Keratinocyte (primary cell): ENCODE measurements at regions not wholly inside any gene's neighbourhood (a gene's known extent, or its start where the extent isn't known, plus 50 kb on each side); places are given as distances from the start of the nearest gene placed in this dataset.
"Not testable (repeated sequence)": the region's sequence is repeated elsewhere in the genome, so short reads cannot be mapped to it uniquely, and the experiment has no call there.

Experiments
- DNase-seq: peaks from one replicate; pipeline ENCODE4 v3.0.0-alpha.2; 2011; ENCODE audit warnings: low read depth, missing footprints, low spot score
- FAIRE-seq: peaks from 2 replicates; lab custom pipeline; 2011; peaks lifted over from hg19 to GRCh38; lab: Jason Lieb, UNC
- H2AFZ ChIP-seq: 2 replicates; pipeline ENCODE4 v1.6.0; 2012; ENCODE audit warnings: low read length, control low read depth, inconsistent platforms; ENCODE audit not compliant: control insufficient read depth
- H3K27ac ChIP-seq: 2 replicates; pipeline ENCODE4 v1.5.1; 2011; ENCODE audit warnings: low read length; ENCODE audit not compliant: control insufficient read depth, insufficient read depth
- H3K27me3 ChIP-seq: 3 replicates; pipeline ENCODE4 v1.6.0; 2011; ENCODE audit warnings: low read length; ENCODE audit not compliant: control insufficient read depth, insufficient read depth; ENCODE audit errors: extremely low read depth
- H3K36me3 ChIP-seq, 2 experiments: 2 replicates in 1 of 2; 3 replicates in 1 of 2; pipeline ENCODE4 v1.5.1; 2011; ENCODE audit warnings: low read length in 2 of 2, mild to moderate bottlenecking in 1 of 2; ENCODE audit not compliant: control insufficient read depth in 2 of 2, insufficient read depth in 2 of 2; ENCODE audit errors: extremely low read depth in 1 of 2
- H3K4me1 ChIP-seq: 3 replicates; pipeline ENCODE4 v1.5.1; 2011; ENCODE audit warnings: low read length; ENCODE audit not compliant: control insufficient read depth, insufficient read depth; ENCODE audit errors: extremely low read depth
- H3K4me2 ChIP-seq: 3 replicates; pipeline ENCODE4 v1.6.0; 2011; ENCODE audit warnings: low read depth, low read length; ENCODE audit not compliant: control insufficient read depth, insufficient read depth; ENCODE audit errors: extremely low read depth
- H3K4me3 ChIP-seq, 3 experiments: fragments of 200-600 bp in 1 of 3; sonication (generic) in 1 of 3; 2 replicates in 2 of 3; 3 replicates in 1 of 3; pipeline ENCODE4 v1.5.1; 2011 to 2016; ENCODE audit warnings: low read length in 3 of 3, mild to moderate bottlenecking in 3 of 3, control low read depth in 2 of 3, inconsistent platforms in 1 of 3, low read depth in 1 of 3, mixed read lengths in 1 of 3, mixed run types in 1 of 3, moderate library complexity in 1 of 3; ENCODE audit not compliant: control insufficient read depth in 2 of 3, insufficient read depth in 2 of 3; ENCODE audit errors: extremely low read depth in 1 of 3
- H3K79me2 ChIP-seq: 2 replicates; pipeline ENCODE4 v1.6.0; 2012; ENCODE audit warnings: low read length; ENCODE audit not compliant: control insufficient read depth, insufficient read depth
- H3K9ac ChIP-seq: 3 replicates; pipeline ENCODE4 v1.6.0; 2011; ENCODE audit warnings: low read length; ENCODE audit not compliant: control insufficient read depth, insufficient read depth; ENCODE audit errors: extremely low read depth
- H3K9me1 ChIP-seq: 3 replicates; pipeline ENCODE4 v1.6.0; 2011; ENCODE audit warnings: low read length; ENCODE audit not compliant: control insufficient read depth, insufficient read depth; ENCODE audit errors: extremely low read depth
- H3K9me3 ChIP-seq: 2 replicates; pipeline ENCODE4 v1.5.1; 2012; ENCODE audit warnings: low read depth, low read length; ENCODE audit not compliant: control insufficient read depth
- H4K20me1 ChIP-seq: 3 replicates; pipeline ENCODE4 v1.6.0; 2011; ENCODE audit warnings: low read length; ENCODE audit not compliant: control insufficient read depth, insufficient read depth; ENCODE audit errors: extremely low read depth
- EZH2 ChIP-seq: IDR thresholded peaks from one replicate; pipeline ENCODE4 v1.6.1; 2012; ENCODE audit warnings: inconsistent platforms, mild to moderate bottlenecking, low read length, moderate library complexity
- dilution Hi-C: fragments of 300-500 bp; cut with MboI; formaldehyde crosslinking; loops from one replicate; pipeline ENCODE4 v1.7.0; 2020; ENCODE audit warnings: low sequenced_read_pairs; ENCODE audit not compliant: extremely low pct_ligation_motif_present
- TF ChIP-seq, protein P1 (sequence below), 3 experiments: IDR thresholded peaks in 1 of 3; conservative IDR thresholded peaks in 1 of 3; optimal IDR thresholded peaks in 1 of 3; 2 replicates in 2 of 3; 3 replicates in 1 of 3; pipeline versions ENCODE3 to v1.5.1; 2011; ENCODE audit warnings: low read length in 3 of 3, mild to moderate bottlenecking in 3 of 3, moderate library complexity in 2 of 3, control low read depth in 1 of 3, inconsistent platforms in 1 of 3; ENCODE audit not compliant: insufficient read depth in 2 of 3; ENCODE audit errors: extremely low read depth in 1 of 3

DNA sequence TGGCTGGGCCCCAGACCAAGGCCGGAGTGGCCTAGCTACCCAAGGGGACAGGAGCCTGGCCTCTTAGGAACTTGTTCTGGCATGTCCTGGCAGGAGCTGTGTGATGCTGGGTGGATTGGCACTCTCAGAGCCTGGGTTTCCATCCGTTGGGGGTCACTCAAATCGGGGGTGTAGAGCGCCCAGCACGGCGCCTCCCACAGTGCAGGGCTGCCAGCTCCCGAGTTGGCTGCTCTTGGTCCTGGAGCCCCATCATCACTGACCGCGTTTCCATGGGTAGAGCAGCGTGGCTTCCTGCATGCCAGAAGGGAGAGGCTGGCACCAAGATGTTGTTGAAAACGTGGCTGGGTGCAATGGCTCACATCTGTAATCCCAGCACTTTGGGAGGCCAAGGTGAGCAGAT is 70.3 kb downstream of the UNCX start:
- Histone ChIP-seq H3K9me1 (no peaks in the 10 kb centered on the region), H3K4me1 (peaks cover 4% of the 10 kb centered on the region), H4K20me1 (no peaks in the 10 kb centered on the region), H3K27me3 (peaks cover 22% of the 10 kb centered on the region), H2AFZ (no peak overlapping the region), H3K4me2 (no peak overlapping the region), H3K27ac (no peak overlapping the region), H3K36me3 (no peaks in the 10 kb centered on the region), H3K4me3 (no peak overlapping the region), H3K9me3 (no peaks in the 10 kb centered on the region), H3K79me2 (no peaks in the 10 kb centered on the region), H3K9ac (no peak overlapping the region)
- TF ChIP-seq, protein P1, sequence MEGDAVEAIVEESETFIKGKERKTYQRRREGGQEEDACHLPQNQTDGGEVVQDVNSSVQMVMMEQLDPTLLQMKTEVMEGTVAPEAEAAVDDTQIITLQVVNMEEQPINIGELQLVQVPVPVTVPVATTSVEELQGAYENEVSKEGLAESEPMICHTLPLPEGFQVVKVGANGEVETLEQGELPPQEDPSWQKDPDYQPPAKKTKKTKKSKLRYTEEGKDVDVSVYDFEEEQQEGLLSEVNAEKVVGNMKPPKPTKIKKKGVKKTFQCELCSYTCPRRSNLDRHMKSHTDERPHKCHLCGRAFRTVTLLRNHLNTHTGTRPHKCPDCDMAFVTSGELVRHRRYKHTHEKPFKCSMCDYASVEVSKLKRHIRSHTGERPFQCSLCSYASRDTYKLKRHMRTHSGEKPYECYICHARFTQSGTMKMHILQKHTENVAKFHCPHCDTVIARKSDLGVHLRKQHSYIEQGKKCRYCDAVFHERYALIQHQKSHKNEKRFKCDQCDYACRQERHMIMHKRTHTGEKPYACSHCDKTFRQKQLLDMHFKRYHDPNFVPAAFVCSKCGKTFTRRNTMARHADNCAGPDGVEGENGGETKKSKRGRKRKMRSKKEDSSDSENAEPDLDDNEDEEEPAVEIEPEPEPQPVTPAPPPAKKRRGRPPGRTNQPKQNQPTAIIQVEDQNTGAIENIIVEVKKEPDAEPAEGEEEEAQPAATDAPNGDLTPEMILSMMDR (optimal IDR thresholded peaks at IDR 0.05 in 1 of 3, IDR thresholded peaks at IDR 0.05 in 1 of 3, conservative IDR thresholded peaks at IDR 0.05 in 1 of 3; ENCODE audit: extremely low read depth in 1 of 3, insufficient read depth in 2 of 3, low read length in 3 of 3): no peak
- TF ChIP-seq EZH2: no peak
- DNase-seq: no peak
- dilution Hi-C loops: no loop called here
- no peak for FAIRE-seq

- H3K9me3 ChIP-seq, H3K9me1 ChIP-seq, H4K20me1 ChIP-seq, FAIRE-seq, H3K36me3 ChIP-seq, H3K27ac ChIP-seq, dilution Hi-C loops, DNase-seq, H3K9ac ChIP-seq, H3K4me3 ChIP-seq, H3K4me1 ChIP-seq, H3K4me2 ChIP-seq, H2AFZ ChIP-seq, H3K79me2 ChIP-seq: not testable (repeated sequence)
- H3K27me3 ChIP-seq: peaks cover 11% of the 10 kb centered on the region
Measured at GRCh38 chr7:1304011-1304410, 71.3 kb downstream of the UNCX start.

DNA sequence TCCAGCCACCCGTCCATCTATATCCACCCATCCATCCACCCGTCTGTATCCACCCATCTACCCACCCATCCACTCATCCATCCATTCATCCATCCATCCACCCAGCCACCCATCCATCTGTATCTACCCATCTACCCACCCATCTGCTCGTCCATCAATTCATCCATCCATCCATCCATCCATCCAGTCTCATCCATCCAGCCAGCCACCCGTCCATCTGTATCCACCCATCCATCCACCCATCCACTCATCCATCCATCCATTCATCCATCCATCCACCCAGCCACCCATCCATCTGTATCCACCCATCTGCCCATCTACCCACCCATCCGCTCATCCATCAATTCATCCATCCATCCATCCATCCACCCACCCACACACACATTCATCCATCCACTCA is 73.2 kb downstream of the UNCX start:
- Histone ChIP-seq H3K9ac (no peak overlapping the region), H3K4me1 (peaks cover 4% of the 10 kb centered on the region), H3K27me3 (peaks cover 8% of the 10 kb centered on the region), H3K36me3 (no peaks in the 10 kb centered on the region), H4K20me1 (no peaks in the 10 kb centered on the region), H3K9me1 (no peaks in the 10 kb centered on the region), H3K4me3 (no peak overlapping the region), H3K27ac (no peak overlapping the region), H2AFZ (no peak overlapping the region), H3K9me3 (peaks cover 2% of the 10 kb centered on the region), H3K4me2 (no peak overlapping the region), H3K79me2 (no peaks in the 10 kb centered on the region)
- TF ChIP-seq EZH2: no peak
- TF ChIP-seq, protein P1 (optimal IDR thresholded peaks at IDR 0.05 in 1 of 3, IDR thresholded peaks at IDR 0.05 in 1 of 3, conservative IDR thresholded peaks at IDR 0.05 in 1 of 3; ENCODE audit: extremely low read depth in 1 of 3, insufficient read depth in 2 of 3, low read length in 3 of 3): no peak
- dilution Hi-C loops: no loop called here
- DNase-seq: no peak
- FAIRE-seq: no peak
